GM23248 (cell line): ENCODE measurements at regions not wholly inside any gene's neighbourhood (a gene's known extent, or its start where the extent isn't known, plus 50 kb on each side); places are given as distances from the start of the nearest gene placed in this dataset.
A peak's percentile ranks its signal among the peaks of the same experiment; 100 is the strongest.

ENCODE experiments used
- DNase-seq: peaks from one replicate; pipeline ENCODE4 v3.0.0-alpha.2; 2015
- H2AFZ ChIP-seq: fragments of 200-600 bp; sonication (generic); 2 replicates; pipeline ENCODE4 v1.6.1; 2016; ENCODE audit warnings: antibody characterized with exemption
- H3F3A ChIP-seq: fragments of 200-600 bp; sonication (generic); 2 replicates; pipeline ENCODE4 v1.6.1; 2016; ENCODE audit warnings: mild to moderate bottlenecking, antibody characterized with exemption, mixed run types; ENCODE audit not compliant: insufficient read depth
- H3K27ac ChIP-seq: fragments of 200-600 bp; sonication (generic); 2 replicates; pipeline ENCODE4 v1.5.1; 2016; ENCODE audit warnings: mild to moderate bottlenecking
- H3K27me3 ChIP-seq: fragments of 200-600 bp; sonication (generic); replicated peaks from 2 replicates; pipeline ENCODE4 v1.6.1; 2016; ENCODE audit warnings: mild to moderate bottlenecking; ENCODE audit not compliant: insufficient read depth
- H3K36me3 ChIP-seq: fragments of 200-600 bp; sonication (generic); 2 replicates; pipeline ENCODE4 v1.6.1; 2016; ENCODE audit warnings: low read depth, mild to moderate bottlenecking
- H3K4me1 ChIP-seq: fragments of 200-600 bp; sonication (generic); 2 replicates; pipeline ENCODE4 v1.6.1; 2016; ENCODE audit warnings: mild to moderate bottlenecking; ENCODE audit not compliant: insufficient read depth
- H3K4me2 ChIP-seq: fragments of 200-600 bp; sonication (generic); one replicate; pipeline ENCODE4 v1.6.1; 2016; ENCODE audit warnings: mild to moderate bottlenecking; ENCODE audit not compliant: unreplicated experiment
- H3K4me3 ChIP-seq: fragments of 200-600 bp; sonication (generic); 2 replicates; pipeline ENCODE4 v1.5.1; 2016; ENCODE audit warnings: mild to moderate bottlenecking
- H3K79me2 ChIP-seq: fragments of 200-600 bp; sonication (generic); 2 replicates; pipeline ENCODE4 v1.6.1; 2016; ENCODE audit warnings: mild to moderate bottlenecking; ENCODE audit not compliant: insufficient read depth
- H3K9ac ChIP-seq: fragments of 200-600 bp; sonication (generic); 2 replicates; pipeline ENCODE4 v1.6.1; 2016; ENCODE audit warnings: mild to moderate bottlenecking
- H3K9me2 ChIP-seq: fragments of 200-600 bp; sonication (generic); 2 replicates; pipeline ENCODE4 v1.6.1; 2016; ENCODE audit warnings: mixed run types, mild to moderate bottlenecking, moderate library complexity; ENCODE audit not compliant: insufficient read depth
- H3K9me3 ChIP-seq: fragments of 200-600 bp; sonication (generic); one replicate; pipeline ENCODE4 v1.6.1; 2017; ENCODE audit warnings: low read depth
- H4K20me1 ChIP-seq: fragments of 200-600 bp; sonication (generic); 2 replicates; pipeline ENCODE4 v1.6.0; 2016; ENCODE audit not compliant: insufficient read depth
- EZH2 ChIP-seq: fragments of 200-600 bp; sonication (generic); IDR thresholded peaks from 2 replicates; pipeline ENCODE4 v1.6.1; 2018; ENCODE audit warnings: antibody characterized with exemption, mild to moderate bottlenecking; ENCODE audit not compliant: insufficient read depth, poor library complexity, severe bottlenecking
- EZH2phosphoT487 ChIP-seq: fragments of 200-600 bp; sonication (generic); IDR thresholded peaks from 2 replicates; pipeline ENCODE4 v1.6.1; 2018; ENCODE audit warnings: antibody characterized with exemption, moderate library complexity, mild to moderate bottlenecking, low read depth; ENCODE audit not compliant: insufficient read depth
- WGBS, 2 experiments: methylation state at CpG; one replicate each; pipeline ENCODE4 v1.1.6; 2015 to 2017; ENCODE audit warnings: low lambda C conversion rate in 2 of 2, low coverage in 1 of 2; ENCODE audit errors: missing lambda C conversion rate in 2 of 2; 5-methylcytosine and 5-hydroxymethylcytosine counted together
- in situ Hi-C: fragments of 300-500 bp; cut with MboI; formaldehyde crosslinking; loops from 2 replicates; pipeline ENCODE4 v1.15.0; 2020

GRCh38 chr5:142531977-142532780 is 153.7 kb downstream of the FGF1 start:
- H3K79me2 ChIP-seq = no peaks in the 10 kb centered on the region
- 89 to 90% methylated on average over 9 of the region's 9 CpGs for WGBS, 2 experiments
- H3K9ac ChIP-seq = no peak overlapping the region
- TF ChIP-seq EZH2phosphoT487 (no peak), EZH2 (no peak)
- H3K4me2 ChIP-seq = no peak overlapping the region
- H3K27me3 ChIP-seq = no peaks in the 10 kb centered on the region
- no peaks in the 10 kb centered on the region for H3K9me3 ChIP-seq
- peaks cover 23% of the 10 kb centered on the region for H3F3A ChIP-seq
- H3K9me2 ChIP-seq = no peaks in the 10 kb centered on the region
- H3K36me3 ChIP-seq = no peaks in the 10 kb centered on the region
- H3K4me1 ChIP-seq = peaks cover 14% of the 10 kb centered on the region; the same call in 1 of the 2 replicates
- no peak for DNase-seq
- in situ Hi-C loops = no loop called here
- H2AFZ ChIP-seq = no peak overlapping the region
- no peaks in the 10 kb centered on the region for H4K20me1 ChIP-seq
- no peak overlapping the region for H3K4me3 ChIP-seq
- no peak overlapping the region for H3K27ac ChIP-seq

- 97 to 98% methylated on average over 4 of the region's 4 CpGs for WGBS, 2 experiments
- Histone ChIP-seq H3F3A (peaks cover 26% of the 10 kb centered on the region), H3K9me3 (no peaks in the 10 kb centered on the region), H3K4me1 (peaks cover 14% of the 10 kb centered on the region; the same call in 1 of the 2 replicates), H3K9ac (no peak overlapping the region), H3K27ac (no peak overlapping the region), H3K27me3 (no peaks in the 10 kb centered on the region), H4K20me1 (no peaks in the 10 kb centered on the region), H3K79me2 (no peaks in the 10 kb centered on the region), H2AFZ (no peak overlapping the region), H3K36me3 (no peaks in the 10 kb centered on the region), H3K4me3 (no peak overlapping the region), H3K4me2 (no peak overlapping the region), H3K9me2 (no peaks in the 10 kb centered on the region)
- DNase-seq = no peak
- no peak for TF ChIP-seq EZH2phosphoT487
- no peak for TF ChIP-seq EZH2
- in situ Hi-C loops = no loop called here
These were observed 155.0 kb downstream of the FGF1 start for GRCh38 chr5:142530904-142531303.

- no peak overlapping the region for H3K4me3 ChIP-seq
- no peak overlapping the region for H2AFZ ChIP-seq
- no peak overlapping the region for H3K4me2 ChIP-seq
- peaks cover 26% of the 10 kb centered on the region for H3F3A ChIP-seq
- H3K4me1 ChIP-seq = peaks cover 14% of the 10 kb centered on the region; the same call in 1 of the 2 replicates
- no peaks in the 10 kb centered on the region for H3K27me3 ChIP-seq
- no peaks in the 10 kb centered on the region for H3K9me3 ChIP-seq
- in situ Hi-C loops = no loop called here
- WGBS, 2 experiments = 81% methylated on average over 4 of the region's 4 CpGs
- DNase-seq = peak; percentile 93
- no peak overlapping the region for H3K9ac ChIP-seq
- H3K27ac ChIP-seq = 0 out of 2 replicates have a peak overlapping the region, but pooled peaks have one; percentile 3
- H3K79me2 ChIP-seq = no peaks in the 10 kb centered on the region
- TF ChIP-seq EZH2phosphoT487 (no peak), EZH2 (no peak)
- H4K20me1 ChIP-seq = no peaks in the 10 kb centered on the region
- no peaks in the 10 kb centered on the region for H3K36me3 ChIP-seq
- no peaks in the 10 kb centered on the region for H3K9me2 ChIP-seq
These were observed 156.1 kb downstream of the FGF1 start for GRCh38 chr5:142529626-142530278.

- no peak for DNase-seq
- TF ChIP-seq EZH2phosphoT487 (no peak), EZH2 (no peak)
- Histone ChIP-seq H3K4me2 (no peak overlapping the region), H3K4me1 (peaks cover 14% of the 10 kb centered on the region; the same call in 1 of the 2 replicates), H3K9ac (no peak overlapping the region), H3K9me2 (no peaks in the 10 kb centered on the region), H3K9me3 (no peaks in the 10 kb centered on the region), H3K79me2 (no peaks in the 10 kb centered on the region), H3F3A (peaks cover 26% of the 10 kb centered on the region), H4K20me1 (no peaks in the 10 kb centered on the region), H3K36me3 (no peaks in the 10 kb centered on the region), H2AFZ (no peak overlapping the region; the same call in 1 of the 2 replicates), H3K4me3 (no peak overlapping the region), H3K27ac (no peak overlapping the region), H3K27me3 (no peaks in the 10 kb centered on the region)
- in situ Hi-C loops = no loop called here
- 86 to 91% methylated on average over 3 of the region's 3 CpGs for WGBS, 2 experiments
These were observed 158.1 kb downstream of the FGF1 start for GRCh38 chr5:142527664-142528295.
